ENCODE measurements at regions not wholly inside any gene's neighbourhood (a gene's known extent, or its start where the extent isn't known, plus 50 kb on each side); places are given as distances from the start of the nearest gene placed in this dataset.
"Not testable (repeated sequence)": the region's sequence is repeated elsewhere in the genome, so short reads cannot be mapped to it uniquely, and the experiment has no call there.

DNA sequence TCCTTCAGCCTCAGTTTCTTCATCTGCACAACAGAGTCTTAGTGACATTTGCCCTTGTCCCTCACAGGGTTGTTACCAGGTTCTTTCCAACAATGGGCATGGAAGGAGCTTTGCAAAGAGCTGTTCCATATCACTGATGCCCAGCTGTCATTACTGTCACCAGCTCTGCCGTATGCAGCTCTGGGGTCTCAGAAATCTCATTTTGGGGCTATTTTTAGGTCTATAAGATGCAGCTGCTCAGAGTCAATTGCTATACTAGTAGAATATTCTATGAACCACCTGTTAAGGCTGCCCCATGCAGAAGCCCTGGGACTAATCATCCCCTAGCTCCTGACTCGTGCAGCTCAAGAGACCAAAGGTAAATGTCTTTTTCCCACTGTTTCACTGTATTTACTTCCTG lies 105.1 kb upstream of the TNPO1 start:
- no peak for ATAC-seq
- no peaks in the 10 kb centered on the region for H3K9me3 ChIP-seq
- H3K36me3 ChIP-seq (ENCODE audit: low read depth) = no peaks in the 10 kb centered on the region
- TF ChIP-seq, protein P1, sequence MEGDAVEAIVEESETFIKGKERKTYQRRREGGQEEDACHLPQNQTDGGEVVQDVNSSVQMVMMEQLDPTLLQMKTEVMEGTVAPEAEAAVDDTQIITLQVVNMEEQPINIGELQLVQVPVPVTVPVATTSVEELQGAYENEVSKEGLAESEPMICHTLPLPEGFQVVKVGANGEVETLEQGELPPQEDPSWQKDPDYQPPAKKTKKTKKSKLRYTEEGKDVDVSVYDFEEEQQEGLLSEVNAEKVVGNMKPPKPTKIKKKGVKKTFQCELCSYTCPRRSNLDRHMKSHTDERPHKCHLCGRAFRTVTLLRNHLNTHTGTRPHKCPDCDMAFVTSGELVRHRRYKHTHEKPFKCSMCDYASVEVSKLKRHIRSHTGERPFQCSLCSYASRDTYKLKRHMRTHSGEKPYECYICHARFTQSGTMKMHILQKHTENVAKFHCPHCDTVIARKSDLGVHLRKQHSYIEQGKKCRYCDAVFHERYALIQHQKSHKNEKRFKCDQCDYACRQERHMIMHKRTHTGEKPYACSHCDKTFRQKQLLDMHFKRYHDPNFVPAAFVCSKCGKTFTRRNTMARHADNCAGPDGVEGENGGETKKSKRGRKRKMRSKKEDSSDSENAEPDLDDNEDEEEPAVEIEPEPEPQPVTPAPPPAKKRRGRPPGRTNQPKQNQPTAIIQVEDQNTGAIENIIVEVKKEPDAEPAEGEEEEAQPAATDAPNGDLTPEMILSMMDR (IDR thresholded peaks at IDR 0.05) = no peak
- no peak overlapping the region for H3K4me3 ChIP-seq
- no peaks in the 10 kb centered on the region for H3K4me1 ChIP-seq (ENCODE audit: low read depth)
- intact Hi-C loops (cut with DNase I, micrococcal nuclease) = no loop called here
- no peak for DNase-seq

DNA sequence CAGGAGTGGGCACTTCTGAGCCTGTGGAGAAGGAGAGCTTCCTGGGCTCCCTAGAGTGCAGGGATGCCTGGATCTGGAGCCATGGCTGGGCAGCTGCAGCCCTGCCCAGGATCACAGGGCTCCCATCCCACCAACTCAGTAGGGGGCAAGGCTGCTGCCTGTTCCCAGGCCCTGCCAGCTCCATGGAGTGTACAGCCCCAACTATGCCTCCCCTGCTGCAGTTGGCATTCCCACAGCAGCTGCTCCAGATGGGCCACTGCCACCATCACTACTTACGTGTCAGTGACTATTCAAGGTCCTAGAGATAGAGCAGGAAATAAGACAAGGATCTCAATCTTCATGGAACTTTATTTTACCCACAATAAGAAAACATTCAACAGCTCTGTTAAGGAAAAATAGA lies 107.1 kb upstream of the TNPO1 start:
- Histone ChIP-seq H3K4me3 (no peak overlapping the region), H3K4me1 (ENCODE audit: low read depth) (no peaks in the 10 kb centered on the region), H3K9me3 (no peaks in the 10 kb centered on the region), H3K36me3 (ENCODE audit: low read depth) (no peaks in the 10 kb centered on the region)
- ATAC-seq (no peak), DNase-seq (no peak)
- TF ChIP-seq, protein P1 (IDR thresholded peaks at IDR 0.05) = no peak
- intact Hi-C loops (cut with DNase I, micrococcal nuclease) = no loop called here

DNA sequence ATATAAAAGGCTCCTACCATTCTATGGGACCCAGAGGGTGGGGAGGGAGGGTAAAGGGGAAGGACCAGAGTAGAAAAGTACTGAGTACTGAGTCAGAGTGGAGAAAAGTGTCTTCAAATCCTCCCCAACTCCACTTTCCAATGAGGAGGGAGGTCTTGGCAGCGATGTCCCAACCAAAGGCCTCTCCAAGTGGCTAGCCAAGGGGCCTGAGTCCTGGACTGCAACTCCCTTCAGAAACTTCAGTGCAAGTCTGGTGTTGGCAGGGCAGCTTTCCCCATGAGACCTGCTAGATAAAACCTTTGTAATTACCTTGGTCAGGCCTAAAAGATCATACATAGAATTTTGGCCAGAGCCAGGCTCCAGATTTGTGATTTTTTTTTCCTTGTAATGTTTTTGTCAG lies 111.3 kb upstream of the TNPO1 start:
- Histone ChIP-seq H3K9me3 (no peaks in the 10 kb centered on the region), H3K4me3 (no peak overlapping the region), H3K4me1 (ENCODE audit: low read depth) (no peaks in the 10 kb centered on the region), H3K36me3 (ENCODE audit: low read depth) (no peaks in the 10 kb centered on the region)
- ATAC-seq = no peak
- TF ChIP-seq, protein P1 (IDR thresholded peaks at IDR 0.05) = no peak
- intact Hi-C loops (cut with DNase I, micrococcal nuclease) = no loop called here
- no peak for DNase-seq

DNA sequence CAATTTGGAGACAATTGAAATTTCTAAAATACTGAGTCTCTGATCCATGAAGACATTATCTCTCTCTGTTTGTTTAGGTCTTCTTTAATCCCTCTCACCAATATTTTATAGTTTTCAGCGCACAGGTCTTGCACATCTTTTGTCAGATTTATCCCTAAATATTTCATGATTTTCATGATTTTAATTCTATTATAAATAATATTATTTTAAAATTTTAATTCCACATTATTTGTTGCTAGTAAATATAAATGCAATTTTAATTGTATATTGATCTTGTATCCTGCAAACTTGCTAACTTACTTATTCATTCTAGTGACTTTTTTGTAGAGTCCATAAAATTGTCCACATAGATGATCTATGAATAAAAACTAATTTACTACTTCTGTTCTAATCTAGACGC lies 112.6 kb upstream of the TNPO1 start:
- Histone ChIP-seq H3K9me3 (no peaks in the 10 kb centered on the region), H3K4me3 (no peak overlapping the region), H3K36me3 (ENCODE audit: low read depth) (no peaks in the 10 kb centered on the region), H3K4me1 (ENCODE audit: low read depth) (no peaks in the 10 kb centered on the region)
- intact Hi-C loops (cut with DNase I, micrococcal nuclease) = no loop called here
- no peak for DNase-seq
- TF ChIP-seq, protein P1 (IDR thresholded peaks at IDR 0.05) = no peak
- no peak for ATAC-seq

DNA sequence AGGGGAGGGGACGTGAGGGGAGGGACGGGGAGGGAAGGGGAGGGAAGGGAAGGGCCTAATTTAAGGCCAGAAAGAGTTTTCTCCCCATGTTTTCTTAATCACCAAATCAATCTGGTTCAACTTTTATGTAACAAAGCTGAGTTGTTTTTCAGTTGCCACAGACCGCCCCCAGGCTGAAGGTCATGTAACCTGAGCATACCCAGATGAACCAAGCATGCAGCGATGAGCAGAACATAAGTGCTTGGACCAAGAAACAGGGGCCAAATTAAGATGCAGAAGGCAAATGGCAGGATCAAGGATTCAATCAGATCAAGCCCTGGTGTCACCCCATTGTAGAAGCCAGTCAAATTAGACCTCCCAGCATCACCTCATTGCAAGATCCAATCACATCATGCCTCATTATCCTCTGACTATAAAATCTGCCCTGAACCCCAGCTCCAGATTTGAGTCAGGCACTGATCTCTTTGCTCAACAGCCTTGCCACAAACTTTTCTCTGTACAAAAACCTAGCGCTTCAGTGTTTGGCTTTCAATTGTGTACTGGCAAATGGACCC lies 113.5 kb upstream of the TNPO1 start:
- H3K36me3 ChIP-seq (ENCODE audit: low read depth) = no peaks in the 10 kb centered on the region
- ATAC-seq = no peak

DNA sequence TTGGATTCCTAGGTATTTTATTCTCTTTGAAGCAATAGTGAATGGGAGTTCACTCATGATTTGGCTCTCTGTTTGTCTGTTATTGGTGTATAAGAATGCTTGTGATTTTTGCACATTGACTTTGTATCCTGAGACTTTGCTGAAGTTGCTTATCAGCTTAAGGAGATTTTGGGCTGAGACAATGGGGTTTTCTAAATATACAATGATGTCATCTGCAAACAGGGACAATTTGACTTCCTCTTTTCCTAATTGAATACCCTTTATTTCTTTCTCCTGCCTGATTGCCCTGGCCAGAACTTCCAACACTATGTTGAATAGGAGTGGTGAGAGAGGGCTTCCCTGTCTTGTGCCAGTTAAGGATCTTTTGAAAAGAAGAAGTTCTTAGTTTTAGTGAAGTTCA lies 114.4 kb upstream of the TNPO1 start:
- H3K9me3 ChIP-seq; intact Hi-C loops (cut with DNase I, micrococcal nuclease); DNase-seq; H3K4me3 ChIP-seq; ATAC-seq; H3K36me3 ChIP-seq (ENCODE audit: low read depth); H3K4me1 ChIP-seq (ENCODE audit: low read depth): not testable (repeated sequence)

More for the DNA sequence above, 113.5 kb upstream of the TNPO1 start:
- intact Hi-C loops (cut with DNase I, micrococcal nuclease) = no loop called here
- no peak for DNase-seq
- TF ChIP-seq, protein P1 (IDR thresholded peaks at IDR 0.05) = no peak
- Histone ChIP-seq H3K9me3 (no peaks in the 10 kb centered on the region), H3K4me1 (ENCODE audit: low read depth) (no peaks in the 10 kb centered on the region), H3K4me3 (no peak overlapping the region)
